ENCODE measurements at regions not wholly inside any gene's neighbourhood (a gene's known extent, or its start where the extent isn't known, plus 50 kb on each side); places are given as distances from the start of the nearest gene placed in this dataset.
"Not testable (repeated sequence)": the region's sequence is repeated elsewhere in the genome, so short reads cannot be mapped to it uniquely, and the experiment has no call there.

DNA sequence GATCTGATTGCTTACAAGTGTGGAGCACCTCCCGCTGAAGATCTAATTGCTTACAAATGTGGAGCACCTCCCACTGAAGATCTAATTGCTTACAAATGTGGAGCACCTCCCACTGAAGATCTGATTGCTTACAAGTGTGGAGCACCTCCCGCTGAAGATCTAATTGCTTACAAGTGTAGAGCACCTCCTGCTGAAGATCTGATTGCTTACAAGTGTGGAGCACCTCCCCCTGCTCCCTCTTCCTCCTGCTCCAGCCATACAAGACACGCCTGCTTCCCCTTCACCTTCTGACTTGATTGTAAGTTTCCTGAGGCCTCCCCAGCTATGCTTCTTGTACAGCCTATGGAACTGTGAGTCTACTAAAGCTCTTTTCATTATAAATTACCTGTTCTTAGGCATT, 1014.9 kb downstream of the SOCS6 start:
- DNase-seq (ENCODE audit: low read depth in 3 of 3, low spot score in 2 of 3), result not testable (repeated sequence)

DNA sequence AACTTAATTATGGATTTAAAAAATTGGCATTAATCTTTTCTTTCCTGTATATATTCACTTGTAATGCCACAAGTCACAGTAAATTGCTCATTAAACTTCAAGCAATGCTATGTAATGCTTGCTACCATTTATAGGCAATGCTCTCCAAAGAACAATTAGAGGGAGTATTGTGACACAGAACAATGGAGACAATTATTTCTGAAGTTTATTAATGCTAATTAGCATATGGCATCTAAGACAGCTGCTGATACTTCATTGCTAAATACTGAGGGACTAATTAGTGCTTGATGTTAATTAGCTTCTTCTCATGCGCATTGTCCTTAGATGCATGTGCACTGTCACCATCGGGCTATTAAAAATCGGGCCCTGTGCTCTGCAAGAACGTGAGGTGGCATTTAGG, 1012.8 kb downstream of the SOCS6 start:
- no peak for DNase-seq (ENCODE audit: low read depth in 3 of 3, low spot score in 2 of 3)

DNA sequence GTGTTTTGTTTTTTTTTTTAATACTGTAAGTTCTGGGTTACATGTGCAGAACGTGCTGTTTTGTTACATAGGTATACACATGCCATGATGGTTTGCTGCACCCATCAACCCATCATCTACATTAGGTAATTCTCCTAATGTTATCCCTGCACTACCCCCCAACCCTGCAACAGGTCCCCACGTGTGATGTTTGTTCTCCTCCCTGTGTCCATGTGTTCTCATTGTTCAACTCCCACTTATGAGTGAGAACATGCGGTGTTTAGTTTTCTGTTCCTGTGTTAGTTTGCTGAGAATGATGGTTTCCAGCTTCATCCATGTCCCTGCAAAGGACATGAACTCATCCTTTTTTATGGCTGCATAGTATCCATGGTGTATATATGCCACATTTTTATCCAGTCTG, 1005.4 kb downstream of the SOCS6 start:
- DNase-seq (ENCODE audit: low read depth in 3 of 3, low spot score in 2 of 3), result not testable (repeated sequence)

DNA sequence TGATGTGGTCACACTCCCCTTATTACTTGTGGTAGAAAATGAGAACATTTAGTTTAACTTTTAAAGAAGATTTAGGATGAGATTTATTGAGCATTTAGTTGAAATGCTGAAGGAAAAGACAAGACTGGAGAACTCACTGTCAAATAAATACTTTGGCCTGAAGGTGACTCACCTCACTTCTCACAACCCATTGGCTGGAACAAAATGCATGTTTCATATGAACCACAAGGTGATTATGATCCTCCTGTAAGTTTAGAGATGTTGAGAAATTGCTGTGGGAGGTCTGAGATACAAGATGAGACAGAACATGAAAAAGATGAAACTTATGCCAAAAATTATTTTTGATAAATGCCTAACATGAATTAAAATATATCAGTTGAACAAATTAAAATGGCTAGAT, 1004.5 kb downstream of the SOCS6 start:
- DNase-seq (ENCODE audit: low read depth in 3 of 3, low spot score in 2 of 3), result no peak

DNA sequence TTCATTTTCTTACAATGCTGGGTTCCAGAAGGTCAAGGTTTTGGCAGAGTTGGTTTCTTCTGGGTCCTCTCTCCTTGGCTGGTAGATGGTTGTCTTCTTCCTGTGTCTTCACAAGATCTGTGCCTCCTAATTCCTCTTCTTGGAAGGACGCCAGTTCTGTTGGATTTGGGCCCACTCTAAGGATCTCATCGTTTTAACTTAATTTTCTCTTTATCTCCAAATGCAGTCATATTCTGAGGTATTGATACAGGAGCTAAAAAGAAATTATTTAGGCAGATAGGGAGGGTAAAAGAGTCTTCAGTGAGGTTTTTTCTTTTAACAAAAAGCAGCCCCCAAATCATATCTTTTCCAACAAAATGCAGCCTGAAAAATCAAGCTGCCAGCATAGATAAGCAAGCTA, 998.4 kb downstream of the SOCS6 start:
- no peak for DNase-seq (ENCODE audit: low read depth in 3 of 3, low spot score in 2 of 3)

DNA sequence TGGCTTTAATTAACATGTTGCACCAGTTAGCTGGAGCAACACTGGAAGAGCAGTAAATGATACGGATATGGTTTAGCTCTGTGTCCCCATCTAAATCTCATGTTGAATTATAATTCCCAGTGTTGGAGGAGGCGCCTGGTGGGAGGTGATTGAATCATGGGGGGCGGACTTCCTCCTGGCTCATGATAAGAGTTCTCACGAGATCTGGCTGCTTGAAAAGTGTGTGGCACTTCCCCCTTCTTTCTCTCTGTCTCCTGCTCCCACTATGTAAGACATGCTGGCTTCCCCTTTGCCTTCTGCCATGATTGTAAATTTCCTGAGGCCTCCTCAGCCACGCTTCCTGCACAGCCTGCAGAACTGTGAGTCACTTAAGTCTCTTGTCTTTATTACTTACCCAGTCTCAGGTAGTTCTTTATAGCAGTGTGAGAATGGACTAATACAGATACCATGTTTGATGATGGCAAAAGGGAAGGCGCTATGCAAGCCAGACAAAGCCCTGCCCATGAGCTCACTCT, 963.6 kb downstream of the SOCS6 start:
- DNase-seq (ENCODE audit: low read depth in 3 of 3, low spot score in 2 of 3), result no peak

DNA sequence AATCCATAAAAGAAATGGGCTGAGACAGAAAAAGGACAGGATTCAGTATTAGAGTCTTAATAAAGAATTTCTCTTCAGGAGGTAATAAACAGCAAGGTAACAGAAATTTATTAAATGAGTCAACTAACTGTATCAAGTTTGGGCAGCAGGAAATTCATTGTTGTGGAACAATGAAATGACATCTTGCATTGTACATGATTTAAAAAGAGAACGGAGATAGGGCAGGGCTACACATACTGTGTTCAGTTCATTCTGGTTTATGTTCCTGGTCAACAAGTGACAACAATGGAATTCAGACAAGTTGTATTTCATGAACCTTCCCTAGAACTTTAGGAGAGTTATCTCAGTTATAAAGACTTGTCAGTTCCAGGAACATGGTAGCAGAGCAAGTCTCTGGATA, 961.3 kb downstream of the SOCS6 start:
- no peak for DNase-seq (ENCODE audit: low read depth in 3 of 3, low spot score in 2 of 3)

DNA sequence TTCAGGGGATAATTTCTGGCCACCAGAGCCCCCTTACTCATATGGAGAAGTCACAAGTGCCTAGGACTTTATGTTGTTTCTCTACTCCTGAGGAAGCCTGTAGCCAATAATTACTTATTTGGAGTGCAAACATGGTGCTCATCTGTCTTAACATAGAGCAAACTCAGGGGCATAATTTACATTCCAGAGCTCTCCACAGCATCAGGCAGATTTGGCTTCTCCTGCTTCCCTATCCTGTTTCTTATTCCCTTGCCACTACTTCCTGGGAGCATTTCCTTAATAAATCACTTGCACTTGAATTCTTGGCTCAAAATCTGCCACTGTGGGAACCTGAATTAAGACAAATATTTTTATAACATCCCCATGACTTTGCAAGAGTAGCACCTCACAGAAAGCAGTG, 960.9 kb downstream of the SOCS6 start:
- DNase-seq (ENCODE audit: low read depth in 3 of 3, low spot score in 2 of 3), result no peak

DNA sequence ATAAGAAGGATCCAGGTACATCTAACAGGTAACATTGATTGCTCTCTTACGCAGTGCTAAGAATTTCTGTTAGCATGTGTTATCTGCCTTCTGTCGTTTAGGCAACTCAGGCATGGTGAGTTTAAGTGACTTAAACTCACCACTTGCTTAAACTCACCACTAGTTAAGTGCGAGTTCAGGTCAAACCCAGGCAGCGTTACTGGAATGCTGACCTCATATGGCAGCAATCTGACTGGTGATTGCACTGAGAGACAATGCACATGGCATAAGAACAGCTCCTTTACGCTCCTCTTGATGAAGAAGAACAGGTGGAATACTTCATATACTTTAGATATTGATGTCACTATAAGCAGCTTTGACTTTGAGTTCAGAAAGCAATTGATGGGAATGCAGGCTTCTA, 954.1 kb downstream of the SOCS6 start:
- DNase-seq (ENCODE audit: low read depth in 3 of 3, low spot score in 2 of 3), result no peak

DNA sequence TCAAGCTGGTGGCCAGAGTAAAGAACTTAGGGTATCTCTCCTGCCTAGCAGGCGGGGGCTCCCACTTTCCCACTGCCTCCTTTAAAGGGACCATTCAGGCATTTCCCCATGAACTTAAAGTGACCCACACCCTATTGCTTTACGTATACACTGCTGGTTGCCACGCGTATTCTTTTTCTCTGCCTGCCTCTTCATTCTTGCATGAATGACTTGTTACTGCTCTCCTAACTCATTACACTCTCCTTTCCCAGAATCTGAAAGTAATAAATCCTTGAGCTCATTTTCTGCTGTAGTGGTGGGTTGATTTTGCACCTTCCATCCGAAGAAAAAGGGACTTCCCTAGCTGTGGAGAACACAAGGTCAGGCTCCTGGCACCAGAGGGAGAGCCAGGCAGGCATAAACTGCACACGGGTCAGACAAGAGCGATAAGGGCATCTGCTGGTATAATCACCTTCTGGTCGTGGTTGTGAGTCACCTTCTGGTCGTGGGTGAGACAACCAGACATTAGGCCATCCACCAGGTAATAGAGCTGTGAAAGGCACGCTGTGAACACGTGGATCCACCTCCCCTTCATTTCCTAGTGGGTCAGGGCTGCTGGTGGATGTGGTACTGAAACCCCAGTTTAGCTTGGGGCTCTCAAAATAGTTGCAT, 950.3 kb downstream of the SOCS6 start:
- no peak for DNase-seq (ENCODE audit: low read depth in 3 of 3, low spot score in 2 of 3)

DNA sequence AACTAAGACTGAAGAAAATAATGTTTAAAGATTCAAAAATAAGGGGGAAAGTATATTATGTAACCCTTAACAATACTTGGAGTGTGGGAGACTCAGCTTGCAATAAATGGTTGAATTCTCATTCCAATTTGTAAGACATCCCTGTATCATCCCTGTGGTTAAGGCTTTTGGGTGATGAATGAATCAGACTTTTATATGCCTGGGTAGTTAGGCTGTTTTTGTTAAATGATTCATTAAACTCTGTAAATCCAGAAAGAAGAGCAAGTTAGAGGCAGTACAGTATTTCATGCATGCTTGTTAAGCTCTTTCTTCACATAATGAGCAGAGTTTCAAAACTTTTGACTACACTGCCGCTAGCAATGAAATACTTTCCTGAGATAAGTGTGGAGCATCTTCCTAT, 948.8 kb downstream of the SOCS6 start:
- no peak for DNase-seq (ENCODE audit: low read depth in 3 of 3, low spot score in 2 of 3)

DNA sequence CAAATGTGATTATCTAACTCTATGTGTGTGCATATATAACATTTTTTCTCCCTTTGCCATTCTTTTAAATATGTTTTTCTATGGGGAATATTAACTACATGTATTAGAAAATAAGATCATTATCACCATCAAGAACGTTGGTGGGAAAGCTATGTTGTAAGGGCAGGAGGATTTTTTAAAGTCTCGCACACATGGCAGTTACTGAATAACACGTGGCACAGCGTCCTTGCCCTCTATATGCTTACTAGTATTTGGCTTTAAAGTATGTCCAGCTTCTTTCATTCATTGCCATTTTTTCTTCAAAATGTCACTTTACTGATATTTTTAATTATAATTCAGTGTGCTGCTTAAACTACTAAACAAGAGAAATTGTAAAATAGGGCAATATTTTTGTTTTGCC, 944.3 kb downstream of the SOCS6 start:
- no peak for DNase-seq (ENCODE audit: low read depth in 3 of 3, low spot score in 2 of 3)

DNA sequence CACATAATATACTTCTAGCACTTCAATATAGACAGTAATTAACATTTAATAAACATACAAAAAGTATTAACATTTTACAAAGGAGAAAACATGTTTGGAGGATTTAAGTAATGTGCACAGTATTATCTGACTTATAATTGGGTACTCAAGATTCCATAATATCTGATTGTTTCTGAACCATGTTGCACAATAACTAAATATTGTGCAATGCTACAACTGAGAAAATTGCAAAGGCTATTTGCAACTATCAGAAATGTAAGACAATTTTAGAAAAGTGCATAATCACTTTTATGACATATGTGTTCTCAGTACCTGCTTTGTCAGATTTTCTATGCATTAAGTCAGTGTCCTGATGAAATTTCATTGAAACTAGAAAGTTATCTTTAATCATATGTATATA, 934.6 kb downstream of the SOCS6 start:
- DNase-seq (ENCODE audit: low read depth in 3 of 3, low spot score in 2 of 3), result no peak

DNA sequence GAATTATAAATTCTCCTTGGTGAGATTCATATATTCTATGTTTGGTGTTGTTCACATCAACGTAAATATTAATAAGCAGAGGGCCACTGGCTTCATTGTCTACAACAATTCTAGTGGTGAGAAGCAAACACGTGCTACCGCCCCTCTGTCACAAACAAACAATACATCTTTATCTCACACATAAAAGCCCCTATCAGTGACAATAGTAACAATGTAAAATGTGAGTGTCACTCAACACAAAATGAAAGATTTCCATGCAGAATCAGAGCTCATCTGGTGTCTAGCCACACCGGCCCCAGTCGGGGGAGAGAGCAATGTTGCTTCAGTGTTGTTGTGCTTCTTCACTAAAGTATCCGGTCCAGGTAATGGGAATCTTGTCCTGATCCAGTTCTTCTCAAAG, 932.6 kb downstream of the SOCS6 start:
- DNase-seq (ENCODE audit: low read depth in 3 of 3, low spot score in 2 of 3), result no peak

DNA sequence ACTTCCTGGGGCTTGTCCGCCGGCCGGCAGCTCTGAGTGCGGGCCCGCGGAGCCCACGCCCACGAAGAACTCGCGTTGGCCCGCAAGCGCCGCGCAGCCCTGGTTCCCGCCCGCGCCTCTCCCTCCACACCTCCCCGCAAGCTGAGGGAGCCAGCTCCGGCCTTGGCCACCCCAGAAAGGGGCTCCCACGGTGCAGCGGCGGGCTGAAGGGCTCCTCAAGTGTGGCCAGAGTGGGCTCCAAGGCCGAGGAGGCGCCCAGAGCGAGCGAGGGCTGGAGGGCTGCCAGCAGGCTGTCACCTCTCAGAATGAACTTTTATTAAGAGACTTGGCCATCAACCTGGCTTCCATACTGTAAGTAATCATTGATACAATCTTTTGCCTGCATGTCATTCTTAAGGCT, 923.9 kb downstream of the SOCS6 start:
- not testable (repeated sequence) for DNase-seq (ENCODE audit: low read depth in 3 of 3, low spot score in 2 of 3)

DNA sequence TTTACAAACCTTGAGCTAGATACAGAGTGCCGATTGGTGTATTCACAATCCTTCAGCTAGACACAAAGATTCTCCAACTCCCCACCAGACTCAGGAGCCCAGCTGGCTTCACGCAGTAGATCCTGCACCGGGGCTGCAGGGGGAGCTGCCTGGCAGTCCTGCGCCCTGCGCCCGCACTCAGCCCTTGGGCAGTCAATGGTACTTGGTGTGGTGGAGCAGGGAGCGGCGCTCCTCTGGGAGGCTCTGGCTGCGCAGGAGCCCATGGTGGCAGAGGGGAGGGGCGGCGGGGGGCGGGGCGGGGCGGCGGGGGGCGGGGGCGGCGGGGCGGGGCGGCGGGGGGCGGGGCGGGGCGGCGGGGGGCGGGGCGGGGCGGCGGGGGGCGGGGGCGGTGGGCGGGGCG, 923.4 kb downstream of the SOCS6 start:
- no peak for DNase-seq (ENCODE audit: low read depth in 3 of 3, low spot score in 2 of 3)

DNA sequence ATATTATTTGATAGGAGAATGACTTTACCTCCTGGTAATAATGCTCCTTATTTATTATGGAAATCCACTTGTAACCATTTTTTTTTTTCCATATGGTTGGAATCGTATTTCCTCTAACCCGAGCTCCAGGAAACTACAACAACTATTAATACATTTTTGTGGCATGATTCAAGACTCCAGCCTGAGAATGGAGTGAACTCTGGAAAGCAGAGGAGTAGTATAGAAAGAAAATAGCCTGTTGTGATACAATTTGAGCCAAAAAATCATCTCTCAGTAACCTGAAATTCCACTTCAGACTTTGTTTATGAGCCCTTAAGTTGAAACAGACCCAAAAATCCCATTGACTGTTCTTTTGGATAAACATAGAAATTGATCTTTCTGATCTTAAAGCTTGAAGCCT, 921.1 kb downstream of the SOCS6 start:
- DNase-seq (ENCODE audit: low read depth in 3 of 3, low spot score in 2 of 3), result no peak

DNA sequence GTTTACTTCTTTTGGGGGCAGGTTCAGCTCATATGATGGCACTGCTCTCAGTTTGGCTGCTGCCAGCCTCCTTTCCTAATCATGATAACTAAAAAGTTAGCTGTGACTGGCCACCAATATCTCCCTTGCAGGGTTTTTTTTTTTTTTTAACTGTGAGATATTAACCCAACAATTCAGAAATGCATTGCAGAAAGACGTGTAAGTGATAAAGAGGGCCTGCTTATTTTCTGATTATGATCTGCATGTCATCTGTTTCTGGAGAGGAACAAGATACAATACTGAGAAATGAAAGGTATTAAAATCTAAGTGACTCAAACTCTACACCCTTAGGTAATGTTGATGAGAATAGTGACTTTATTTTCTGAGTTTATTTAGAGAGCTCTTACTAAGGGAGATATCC, 905.6 kb downstream of the SOCS6 start:
- no peak for DNase-seq (ENCODE audit: low read depth in 3 of 3, low spot score in 2 of 3)

DNA sequence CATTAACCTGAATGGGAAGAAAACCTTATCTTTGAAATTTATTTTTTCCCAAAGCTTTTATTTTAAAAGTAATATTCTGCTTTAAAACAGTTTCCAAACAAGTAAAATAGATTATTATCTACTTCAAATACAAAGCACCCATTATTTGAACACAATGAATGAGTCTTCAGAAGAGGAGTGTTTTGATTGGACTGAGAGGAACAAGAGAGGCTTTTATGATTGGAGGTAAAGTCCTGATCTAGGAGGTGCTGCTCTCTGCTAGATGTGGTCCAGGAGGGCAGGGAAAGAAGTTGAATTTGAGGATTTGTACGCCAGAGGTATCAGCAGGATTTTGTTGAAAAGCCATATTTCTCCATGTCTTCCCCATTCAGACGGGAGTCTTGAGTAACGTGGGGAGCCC, 900.7 kb downstream of the SOCS6 start:
- DNase-seq (ENCODE audit: low read depth in 3 of 3, low spot score in 2 of 3), result no peak

DNA sequence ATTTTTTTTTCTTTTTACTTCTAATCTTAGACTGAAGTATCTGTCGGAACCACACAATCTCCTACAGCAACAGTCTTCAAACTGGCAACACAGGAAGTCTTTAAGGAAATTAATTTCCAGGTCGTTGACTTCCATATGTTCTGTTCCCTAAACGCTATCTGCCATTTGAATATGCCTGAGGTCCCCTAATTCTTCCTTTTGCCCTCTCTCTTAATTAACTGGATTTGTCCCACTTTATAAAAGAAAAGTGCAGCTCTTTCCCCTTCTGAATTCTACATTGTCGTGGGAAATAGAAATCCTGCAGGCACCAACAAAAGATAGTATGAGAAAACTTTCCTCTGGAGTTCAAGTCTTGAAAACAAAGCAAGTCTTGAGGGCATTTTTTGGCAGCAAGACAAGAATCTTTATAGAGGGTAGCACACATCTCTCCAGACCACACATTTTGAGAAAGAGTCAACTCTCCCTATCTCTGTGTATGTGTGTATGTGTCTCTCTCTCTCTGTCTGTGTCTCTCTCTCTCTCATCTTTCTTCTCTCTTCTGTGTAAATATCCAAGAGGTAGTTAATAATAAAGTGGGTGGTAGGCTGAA, 879.8 kb downstream of the SOCS6 start:
- no peak for DNase-seq (ENCODE audit: low read depth in 3 of 3, low spot score in 2 of 3)

DNA sequence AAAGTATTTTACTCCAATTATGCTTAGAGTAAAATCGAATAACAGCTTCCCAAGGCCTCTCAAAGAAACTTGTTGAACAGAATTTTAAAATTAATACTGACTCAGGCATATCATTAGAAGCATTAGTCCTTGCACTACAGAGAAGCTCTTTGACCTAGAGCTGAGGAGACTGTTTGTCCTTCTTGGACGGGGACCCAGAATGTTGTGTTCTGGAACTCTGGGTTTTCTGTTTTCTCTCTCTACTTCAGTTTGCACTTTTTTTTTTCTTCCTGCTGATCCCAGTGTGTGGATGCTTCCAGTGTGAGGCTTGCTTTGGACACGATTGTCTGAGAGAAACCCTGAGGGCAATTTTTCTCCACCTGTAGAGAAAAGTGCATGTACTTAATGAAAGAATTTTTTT, 847.6 kb downstream of the SOCS6 start:
- DNase-seq (ENCODE audit: low read depth in 3 of 3, low spot score in 2 of 3), result no peak

DNA sequence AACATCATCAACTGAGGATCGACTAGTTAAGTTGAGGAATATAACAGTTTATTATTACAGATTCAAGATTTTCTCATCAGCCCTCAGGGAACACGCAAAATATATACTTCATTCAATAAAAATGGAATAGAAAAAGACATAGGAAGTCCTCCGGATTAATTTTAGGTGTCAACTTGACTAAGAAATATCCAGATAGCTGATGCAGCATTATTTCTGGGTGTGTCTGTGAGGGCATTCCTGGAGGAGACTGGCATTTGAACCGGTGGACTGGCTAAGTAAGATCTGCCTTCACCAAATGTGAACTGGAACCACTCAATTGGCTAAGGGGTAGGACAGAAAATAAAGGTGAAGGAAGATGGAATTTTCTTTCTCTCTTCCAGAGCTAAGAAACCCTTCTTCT, 845.3 kb downstream of the SOCS6 start:
- DNase-seq (ENCODE audit: low read depth in 3 of 3, low spot score in 2 of 3), result no peak

DNA sequence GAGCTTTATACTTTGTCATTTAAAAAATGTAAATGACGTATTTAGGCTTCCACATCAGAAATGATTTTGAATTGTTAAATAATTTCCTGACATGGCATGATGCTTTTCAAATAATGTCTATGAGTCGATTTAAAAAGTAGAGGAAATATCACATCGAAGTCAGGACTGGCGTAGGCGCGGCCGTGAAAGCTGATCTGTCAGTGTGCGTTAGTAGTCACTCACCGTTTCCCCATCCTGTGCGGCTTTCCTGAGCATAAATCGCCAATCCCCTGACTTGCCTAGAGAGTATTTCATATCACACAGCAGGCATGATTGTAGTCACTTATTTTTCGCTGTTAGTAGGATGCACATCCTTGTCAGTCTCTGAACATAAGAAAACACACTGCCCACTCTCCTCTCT, 843.1 kb downstream of the SOCS6 start:
- no peak for DNase-seq (ENCODE audit: low read depth in 3 of 3, low spot score in 2 of 3)
